Cardiac muscle cell (in vitro differentiated cells and primary cell): ENCODE measurements at regions not wholly inside any gene's neighbourhood (a gene's known extent, or its start where the extent isn't known, plus 50 kb on each side); places are given as distances from the start of the nearest gene placed in this dataset.

Experiments used
- DNase-seq, 2 donors: peaks; one replicate each; pipeline versions ENCODE4 v3.0.0 to v3.0.0-alpha.2; 2010 to 2017; ENCODE audit warnings: low read depth in 1 of 2, low spot score in 1 of 2
- H3K27ac ChIP-seq: fragments of 200-600 bp; sonication (generic); 2 replicates; pipeline ENCODE4 v1.5.1; 2016
- H3K27me3 ChIP-seq: fragments of 200-600 bp; sonication (generic); 2 replicates; pipeline ENCODE4 v1.6.0; 2016; ENCODE audit warnings: control low read depth
- H3K36me3 ChIP-seq: fragments of 200-600 bp; sonication (generic); 2 replicates; pipeline ENCODE4 v1.5.1; 2016; ENCODE audit warnings: control low read depth
- H3K4me1 ChIP-seq: fragments of 200-600 bp; sonication (generic); 2 replicates; pipeline ENCODE4 v1.8.1; 2017; ENCODE audit warnings: low read depth, mild to moderate bottlenecking, mixed run types
- H3K4me3 ChIP-seq: fragments of 200-600 bp; sonication (generic); 2 replicates; pipeline ENCODE4 v1.5.1; 2016; ENCODE audit warnings: mild to moderate bottlenecking
- H3K9me3 ChIP-seq: fragments of 200-600 bp; sonication (generic); 2 replicates; pipeline ENCODE4 v1.5.1; 2017; ENCODE audit warnings: low read depth, mild to moderate bottlenecking, control low read depth
- TF ChIP-seq, protein P1 (sequence below): IDR thresholded peaks from 2 replicates; pipeline ENCODE4 v1.5.1; 2012; ENCODE audit warnings: low read depth, mild to moderate bottlenecking, low read length

- Histone ChIP-seq H3K27ac (no peak overlapping the region), H3K9me3 (no peaks in the 10 kb centered on the region), H3K4me1 (no peaks in the 10 kb centered on the region), H3K36me3 (no peaks in the 10 kb centered on the region), H3K27me3 (no peaks in the 10 kb centered on the region), H3K4me3 (no peak overlapping the region)
- TF ChIP-seq, protein P1, sequence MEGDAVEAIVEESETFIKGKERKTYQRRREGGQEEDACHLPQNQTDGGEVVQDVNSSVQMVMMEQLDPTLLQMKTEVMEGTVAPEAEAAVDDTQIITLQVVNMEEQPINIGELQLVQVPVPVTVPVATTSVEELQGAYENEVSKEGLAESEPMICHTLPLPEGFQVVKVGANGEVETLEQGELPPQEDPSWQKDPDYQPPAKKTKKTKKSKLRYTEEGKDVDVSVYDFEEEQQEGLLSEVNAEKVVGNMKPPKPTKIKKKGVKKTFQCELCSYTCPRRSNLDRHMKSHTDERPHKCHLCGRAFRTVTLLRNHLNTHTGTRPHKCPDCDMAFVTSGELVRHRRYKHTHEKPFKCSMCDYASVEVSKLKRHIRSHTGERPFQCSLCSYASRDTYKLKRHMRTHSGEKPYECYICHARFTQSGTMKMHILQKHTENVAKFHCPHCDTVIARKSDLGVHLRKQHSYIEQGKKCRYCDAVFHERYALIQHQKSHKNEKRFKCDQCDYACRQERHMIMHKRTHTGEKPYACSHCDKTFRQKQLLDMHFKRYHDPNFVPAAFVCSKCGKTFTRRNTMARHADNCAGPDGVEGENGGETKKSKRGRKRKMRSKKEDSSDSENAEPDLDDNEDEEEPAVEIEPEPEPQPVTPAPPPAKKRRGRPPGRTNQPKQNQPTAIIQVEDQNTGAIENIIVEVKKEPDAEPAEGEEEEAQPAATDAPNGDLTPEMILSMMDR = no peak
- DNase-seq = no peak
Measured at GRCh38 chr9:29816954-29817703, 2243.8 kb upstream of the C9orf72 start.

- no peaks in the 10 kb centered on the region for H3K4me1 ChIP-seq
- H3K36me3 ChIP-seq = no peaks in the 10 kb centered on the region
- TF ChIP-seq, protein P1 = no peak
- H3K4me3 ChIP-seq = no peak overlapping the region
- DNase-seq = no peak
- H3K9me3 ChIP-seq = no peaks in the 10 kb centered on the region
- H3K27me3 ChIP-seq = no peaks in the 10 kb centered on the region
- no peak overlapping the region for H3K27ac ChIP-seq
Measured at GRCh38 chr9:29822458-29822857, 2249.2 kb upstream of the C9orf72 start.

DNA sequence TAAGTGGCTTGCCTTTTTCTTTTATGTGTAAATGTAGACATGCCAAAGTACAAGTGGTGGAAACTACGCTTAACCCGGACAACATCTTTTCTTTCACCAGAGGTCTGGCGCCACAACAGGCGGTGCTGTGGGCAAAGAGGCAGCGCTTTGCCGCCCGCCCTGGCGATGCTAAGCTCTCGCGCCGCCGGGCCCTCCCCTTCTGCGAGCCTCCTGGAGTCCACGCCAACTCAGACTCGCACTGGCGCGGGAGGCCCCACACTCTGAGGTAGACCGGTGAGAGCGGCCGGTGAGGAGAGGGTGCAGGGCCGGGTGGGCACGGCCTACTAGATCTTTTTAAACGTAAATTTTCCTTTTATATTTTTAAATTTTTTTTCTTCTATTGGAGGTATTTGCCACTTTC lies 2253.1 kb upstream of the C9orf72 start:
- no peak overlapping the region for H3K4me3 ChIP-seq
- H3K27ac ChIP-seq = no peak overlapping the region
- H3K9me3 ChIP-seq = no peaks in the 10 kb centered on the region
- H3K27me3 ChIP-seq = no peaks in the 10 kb centered on the region
- DNase-seq = no peak
- TF ChIP-seq, protein P1 = no peak
- no peaks in the 10 kb centered on the region for H3K36me3 ChIP-seq
- no peaks in the 10 kb centered on the region for H3K4me1 ChIP-seq

GRCh38 chr9:29830821-29831220 lies 2257.5 kb upstream of the C9orf72 start:
- no peaks in the 10 kb centered on the region for H3K27me3 ChIP-seq
- H3K9me3 ChIP-seq = no peaks in the 10 kb centered on the region
- no peak overlapping the region for H3K4me3 ChIP-seq
- H3K27ac ChIP-seq = no peak overlapping the region
- peak; percentile 14 to 60 for DNase-seq
- no peaks in the 10 kb centered on the region for H3K4me1 ChIP-seq
- no peaks in the 10 kb centered on the region for H3K36me3 ChIP-seq
- TF ChIP-seq, protein P1 = no peak

DNA sequence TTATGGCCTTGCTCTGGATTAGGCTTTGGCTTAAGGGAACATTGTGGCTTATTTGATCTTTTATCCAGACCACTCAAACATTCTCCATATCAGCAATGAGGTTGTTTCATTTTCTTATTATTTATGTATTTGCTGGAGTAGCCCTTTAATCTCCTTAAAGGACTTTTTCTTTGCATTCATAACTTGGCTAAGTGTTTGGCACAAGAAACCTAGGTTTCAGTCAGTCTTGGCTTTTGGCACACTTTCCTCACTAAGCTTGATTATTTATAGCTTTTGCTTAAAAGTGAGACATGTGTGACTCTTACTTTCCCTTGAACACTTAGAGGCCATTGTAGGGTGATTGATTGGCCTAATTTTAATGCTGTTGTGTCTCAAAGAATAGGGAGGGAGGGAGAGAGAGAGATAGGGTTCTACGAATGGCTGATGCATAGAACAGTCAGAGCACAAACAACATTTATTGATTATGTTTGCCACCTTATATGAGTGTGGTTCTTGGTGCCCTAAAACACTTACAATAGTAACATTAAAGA lies 2265.3 kb upstream of the C9orf72 start:
- no peak for DNase-seq
- TF ChIP-seq, protein P1 = no peak
- no peak overlapping the region for H3K4me3 ChIP-seq

More for the DNA sequence above, 2265.3 kb upstream of the C9orf72 start:
- no peaks in the 10 kb centered on the region for H3K36me3 ChIP-seq
- no peaks in the 10 kb centered on the region for H3K9me3 ChIP-seq
- no peaks in the 10 kb centered on the region for H3K4me1 ChIP-seq
- H3K27ac ChIP-seq = no peak overlapping the region
- no peaks in the 10 kb centered on the region for H3K27me3 ChIP-seq
